GM21528 (cell line): ENCODE measurements at regions not wholly inside any gene's neighbourhood (a gene's known extent, or its start where the extent isn't known, plus 50 kb on each side); places are given as distances from the start of the nearest gene placed in this dataset.
"Not testable (repeated sequence)": the region's sequence is repeated elsewhere in the genome, so short reads cannot be mapped to it uniquely, and the experiment has no call there.

Experiments used
- ATAC-seq: cut with Tn5 transposase; IDR thresholded peaks from one replicate; pipeline ENCODE4 v1.9.1; 2021; ENCODE audit warnings: mild to moderate bottlenecking, moderate library complexity; ENCODE audit not compliant: unreplicated experiment, low FRiP score

DNA sequence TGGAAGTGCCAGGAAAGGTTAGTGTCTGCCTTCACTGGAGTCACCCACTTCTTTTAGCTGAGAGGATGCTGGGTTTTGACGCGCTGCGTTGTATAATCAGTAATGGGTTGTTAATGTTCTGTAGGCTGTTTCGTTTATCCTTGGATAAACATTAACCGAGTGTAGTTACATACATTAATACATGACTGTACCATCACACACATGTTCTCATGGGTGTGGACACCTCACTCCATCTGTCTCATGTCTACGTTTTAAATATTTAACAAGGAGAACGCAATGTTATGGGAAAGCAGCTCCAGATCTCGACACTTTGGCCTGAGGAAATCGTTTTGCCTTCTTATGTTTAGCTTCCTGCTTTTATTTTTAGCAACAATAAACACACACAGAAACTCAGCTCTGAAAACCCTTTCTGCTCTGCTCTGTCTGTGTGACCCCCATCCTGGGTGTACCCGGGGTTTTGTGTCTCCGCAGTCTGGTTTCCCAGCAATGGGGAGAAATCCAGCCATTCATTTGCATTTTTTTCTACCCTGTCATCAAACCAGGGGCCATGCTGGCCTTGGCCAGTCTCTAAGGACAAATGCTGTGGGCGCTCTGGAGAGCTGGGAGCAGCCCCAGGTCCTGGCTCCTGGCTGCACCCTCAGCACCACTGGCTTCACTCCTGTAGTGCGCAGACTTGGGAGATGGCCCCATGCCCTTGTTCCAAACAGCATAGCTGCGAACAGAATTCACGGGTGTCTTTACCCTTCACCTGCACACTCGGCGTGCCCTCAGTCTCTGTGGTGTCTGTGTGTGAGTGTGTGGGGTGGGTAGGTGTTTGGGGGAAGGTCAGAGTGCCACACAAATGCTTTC is 110.8 kb downstream of the ERMARD start:
- ATAC-seq: no peak

DNA sequence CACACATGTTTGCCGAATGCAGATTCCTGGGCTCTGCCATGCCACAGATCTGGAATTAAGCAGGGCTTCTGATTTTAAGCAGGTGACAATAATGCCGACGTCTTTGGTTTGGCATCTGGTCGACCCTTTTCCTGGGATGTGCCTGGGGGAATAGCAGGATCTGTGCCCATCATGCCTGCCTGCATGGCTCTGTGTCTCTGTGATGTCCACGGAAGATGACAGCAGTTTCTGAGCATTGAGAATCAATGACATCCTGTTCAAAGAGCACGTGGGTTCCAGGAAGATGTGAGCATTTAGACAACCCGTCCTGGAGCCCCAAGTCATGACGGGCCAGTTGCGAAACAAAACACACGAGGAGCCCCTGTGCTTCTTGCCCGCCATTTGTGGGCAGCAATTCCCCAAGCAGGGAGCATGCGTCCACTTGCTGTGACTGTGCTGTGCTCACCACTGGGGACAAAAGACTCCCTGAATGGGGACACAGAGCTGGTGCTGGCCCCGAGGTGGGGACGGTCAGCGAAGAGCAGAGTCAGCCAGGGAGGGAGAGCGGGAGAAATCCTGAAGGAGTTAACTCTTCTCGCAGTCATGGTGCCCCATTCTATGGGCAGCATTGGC is 110.1 kb downstream of the ERMARD start:
- ATAC-seq: no peak

DNA sequence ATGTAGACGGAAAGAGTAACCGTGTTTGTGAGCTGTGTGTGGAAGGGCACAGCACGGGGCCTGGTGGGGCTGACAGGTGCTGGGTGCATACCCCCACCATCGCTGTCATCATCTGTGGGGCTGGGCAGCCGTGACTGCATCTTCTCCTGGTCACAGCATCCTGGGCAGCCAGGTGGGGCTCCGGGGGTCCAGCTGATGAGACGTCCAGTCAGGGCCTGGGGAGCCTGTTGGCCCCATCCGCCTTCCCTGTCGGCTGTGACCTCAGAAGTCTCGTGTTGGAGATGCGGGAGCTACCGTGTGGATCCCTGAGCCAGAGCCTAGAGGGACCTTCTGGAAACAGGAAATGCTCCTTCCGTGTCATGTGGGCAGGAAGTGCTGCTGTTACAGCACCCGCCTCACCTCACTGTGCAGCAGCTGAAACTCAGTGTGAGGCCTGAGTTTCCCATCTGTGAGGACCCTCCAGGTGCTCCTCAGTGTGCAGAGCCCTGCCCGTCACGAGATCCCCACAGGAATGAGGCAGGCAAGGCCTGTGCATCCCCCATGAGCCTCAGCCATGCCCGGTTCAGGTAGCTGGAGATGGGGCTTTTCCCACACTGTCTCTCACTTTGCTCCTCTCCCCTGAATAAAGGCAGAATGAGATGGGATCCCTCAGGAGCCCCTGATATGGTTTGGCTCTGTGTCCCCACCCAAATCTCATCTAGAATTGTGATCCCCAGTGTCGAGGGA is 108.7 kb downstream of the ERMARD start:
- no peak for ATAC-seq

DNA sequence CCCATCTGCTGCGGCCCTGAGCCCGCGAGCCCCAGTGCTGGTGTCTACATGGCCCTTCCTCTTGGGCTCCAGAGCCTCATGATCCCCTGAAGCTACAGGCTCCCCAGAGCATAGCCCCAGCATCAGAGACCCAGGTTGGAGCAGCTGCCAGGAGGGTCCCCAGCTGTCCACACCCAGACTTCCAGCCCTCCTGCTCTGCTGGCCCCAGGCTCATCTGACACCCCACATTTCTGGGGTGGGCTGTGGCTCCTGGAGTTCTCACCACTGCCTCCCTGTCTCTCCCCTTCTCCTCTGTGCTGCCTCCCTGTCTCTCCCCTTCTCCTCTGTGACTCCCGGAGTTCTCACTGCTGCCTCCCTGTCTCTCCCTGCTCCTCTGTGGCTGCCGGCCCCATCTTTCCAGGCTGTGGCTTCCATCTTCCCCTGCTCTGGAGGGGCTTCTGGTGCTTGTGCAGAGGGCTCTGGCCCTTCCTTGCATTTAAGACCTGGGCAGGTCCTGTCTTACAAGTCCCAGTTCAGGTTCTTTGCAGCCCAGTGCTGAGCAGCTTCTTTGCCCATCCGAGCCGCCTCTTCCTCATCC is 108.1 kb downstream of the ERMARD start:
- ATAC-seq: no peak

DNA sequence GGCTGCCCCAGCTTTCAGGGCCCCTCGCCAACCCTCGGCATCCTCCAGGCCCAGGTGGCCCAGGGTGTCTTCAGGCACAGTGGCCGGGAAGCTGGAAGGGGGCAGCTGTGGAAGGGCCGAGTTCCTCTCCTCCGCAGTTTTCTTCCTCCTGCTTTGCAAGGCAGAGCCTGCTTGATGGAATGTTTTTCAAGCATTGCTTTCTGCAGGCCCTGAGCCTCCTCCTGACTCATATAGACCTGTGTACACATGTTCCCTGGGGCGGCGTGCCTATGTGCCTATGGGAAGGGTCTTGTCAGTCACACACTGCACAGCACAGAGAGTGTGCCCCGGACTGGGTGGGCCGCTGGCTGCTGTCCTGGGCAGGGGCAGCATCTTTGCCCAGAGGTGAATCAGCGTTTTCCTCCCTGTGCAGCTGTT is 107.5 kb downstream of the ERMARD start:
- no peak for ATAC-seq

DNA sequence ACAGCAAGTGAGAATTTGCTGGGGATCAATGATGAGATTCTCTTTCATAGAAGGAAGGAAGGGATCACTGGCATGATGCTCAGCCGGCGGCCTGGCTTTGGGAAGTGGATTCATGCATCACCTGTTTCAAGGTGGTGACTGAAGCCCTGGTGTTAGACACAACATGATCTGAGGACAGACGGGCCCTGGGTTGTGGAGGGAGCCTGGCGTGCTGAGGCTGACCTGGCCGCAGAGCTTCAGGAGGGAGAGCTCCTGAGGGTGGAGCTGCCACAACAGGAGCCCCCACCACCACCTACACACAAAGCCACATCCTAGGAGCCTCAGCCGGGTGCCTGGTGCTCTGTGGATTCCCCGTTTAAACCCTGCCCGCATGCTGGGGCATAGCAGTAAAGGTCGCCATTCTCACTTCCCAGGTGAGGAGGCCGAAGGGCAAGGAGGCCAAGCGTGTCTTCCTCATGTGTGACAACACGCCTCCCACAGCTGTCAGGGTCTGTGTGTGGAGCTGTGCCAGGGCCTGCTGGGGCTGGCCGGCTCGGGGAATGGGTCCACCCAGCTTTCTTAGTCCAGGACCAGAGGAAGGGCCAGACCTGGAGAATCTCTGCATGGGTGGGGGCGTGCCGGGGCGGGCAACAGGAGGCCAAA is 107.0 kb downstream of the ERMARD start:
- no peak for ATAC-seq

DNA sequence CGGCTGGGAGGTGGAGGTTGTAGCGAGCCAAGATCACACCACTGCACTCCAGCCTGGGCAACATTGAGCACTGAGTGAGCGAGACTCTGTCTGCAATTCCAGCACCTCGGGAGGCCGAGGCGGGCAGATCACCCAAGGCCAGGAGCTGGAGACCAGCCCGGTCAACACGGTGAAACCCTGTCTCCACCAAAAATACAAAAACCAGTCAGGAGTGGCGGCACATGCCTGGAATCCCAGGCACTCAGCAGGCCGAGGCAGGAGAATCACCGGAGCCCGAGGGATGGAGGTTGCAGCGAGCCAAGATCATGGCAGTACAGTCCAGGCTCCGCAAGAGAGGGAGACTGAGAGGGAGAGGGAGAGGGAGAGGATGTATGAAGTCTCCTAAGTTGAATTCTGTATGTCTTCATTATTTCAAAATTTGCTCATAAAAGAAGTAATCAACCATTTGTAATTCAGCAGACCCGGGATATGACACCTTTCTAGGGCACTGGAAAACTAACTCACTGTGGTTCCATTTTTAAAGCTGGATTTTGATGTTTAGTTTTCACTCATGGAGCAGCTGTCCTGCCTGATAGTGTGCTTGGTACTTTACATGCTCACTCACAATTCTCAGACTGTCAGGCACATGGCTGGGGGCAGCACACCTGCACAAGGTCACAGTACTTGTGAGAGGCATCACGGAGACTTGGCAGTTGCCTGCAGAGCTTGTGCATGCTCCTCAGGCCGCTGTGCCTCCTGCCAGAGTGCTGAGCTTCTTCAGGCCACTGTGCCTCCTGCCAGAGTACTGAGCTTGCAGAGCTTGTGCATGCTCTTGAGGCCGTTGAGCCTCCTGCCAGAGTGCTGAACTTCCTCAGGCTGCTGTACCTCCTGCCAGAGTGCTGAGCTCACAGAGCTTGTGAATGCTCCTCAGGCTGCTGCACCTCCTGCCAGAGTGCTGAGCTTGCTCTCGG is 106.2 kb downstream of the ERMARD start:
- no peak for ATAC-seq

DNA sequence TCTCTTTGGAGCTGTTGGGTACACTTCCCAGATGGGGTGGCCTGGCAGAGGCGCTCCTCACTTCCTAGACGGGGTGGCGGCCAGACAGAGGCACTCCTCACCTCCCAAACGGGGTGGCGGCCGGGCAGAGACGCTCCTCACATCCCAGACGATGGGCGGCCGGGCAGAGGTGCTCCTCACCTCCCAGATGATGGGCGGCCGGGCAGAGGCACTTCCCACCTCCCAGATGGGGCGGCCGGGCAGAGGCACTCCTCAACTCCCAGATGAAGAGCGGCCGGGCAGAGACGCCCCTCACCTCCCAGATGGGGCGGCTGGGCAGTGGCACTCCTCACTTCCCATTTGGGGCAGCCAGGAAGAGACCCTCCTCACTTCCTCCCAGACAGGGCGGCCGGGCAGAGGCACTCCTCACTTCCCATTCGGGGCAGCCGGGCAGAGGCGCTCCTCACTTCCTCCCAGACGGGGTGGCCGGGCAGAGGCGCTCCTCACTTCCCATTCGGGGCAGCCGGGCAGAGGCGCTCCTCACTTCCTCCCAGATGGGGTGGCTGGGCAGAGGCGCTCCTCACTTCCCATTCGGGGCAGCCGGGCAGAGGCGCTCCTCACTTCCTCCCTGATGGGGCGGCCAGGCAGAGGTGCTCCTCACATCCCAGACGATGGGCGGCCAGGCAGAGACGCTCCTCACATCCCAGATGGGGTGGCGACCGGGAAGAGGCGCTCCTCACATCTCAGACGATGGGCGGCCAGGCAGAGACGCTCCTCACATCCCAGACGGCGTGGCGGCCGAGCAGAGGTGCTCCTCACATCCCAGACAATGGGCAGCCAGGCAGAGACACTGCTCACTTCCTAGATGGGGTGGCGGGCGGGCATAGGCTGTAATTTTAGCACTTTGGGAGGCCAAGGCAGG is 105.3 kb downstream of the ERMARD start:
- ATAC-seq: not testable (repeated sequence)

DNA sequence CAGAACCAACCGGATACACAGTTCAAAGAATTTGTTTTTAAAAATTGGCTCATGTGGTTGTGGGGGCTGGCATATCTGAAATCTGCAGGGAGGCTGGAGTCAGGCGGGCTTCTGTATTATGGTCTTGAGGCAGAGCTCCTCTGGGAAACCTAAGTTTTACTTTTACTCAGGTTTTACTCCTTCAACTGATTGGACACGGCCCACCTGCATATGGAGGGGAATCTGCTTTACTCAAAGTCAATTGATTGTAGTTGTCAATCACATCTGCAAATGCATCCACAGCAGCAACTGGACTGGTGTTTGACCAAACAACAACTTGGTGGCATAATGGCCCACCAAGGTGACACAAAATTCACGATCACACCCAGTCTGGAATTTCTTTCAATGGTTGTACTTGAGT is 103.4 kb downstream of the ERMARD start:
- no peak for ATAC-seq

DNA sequence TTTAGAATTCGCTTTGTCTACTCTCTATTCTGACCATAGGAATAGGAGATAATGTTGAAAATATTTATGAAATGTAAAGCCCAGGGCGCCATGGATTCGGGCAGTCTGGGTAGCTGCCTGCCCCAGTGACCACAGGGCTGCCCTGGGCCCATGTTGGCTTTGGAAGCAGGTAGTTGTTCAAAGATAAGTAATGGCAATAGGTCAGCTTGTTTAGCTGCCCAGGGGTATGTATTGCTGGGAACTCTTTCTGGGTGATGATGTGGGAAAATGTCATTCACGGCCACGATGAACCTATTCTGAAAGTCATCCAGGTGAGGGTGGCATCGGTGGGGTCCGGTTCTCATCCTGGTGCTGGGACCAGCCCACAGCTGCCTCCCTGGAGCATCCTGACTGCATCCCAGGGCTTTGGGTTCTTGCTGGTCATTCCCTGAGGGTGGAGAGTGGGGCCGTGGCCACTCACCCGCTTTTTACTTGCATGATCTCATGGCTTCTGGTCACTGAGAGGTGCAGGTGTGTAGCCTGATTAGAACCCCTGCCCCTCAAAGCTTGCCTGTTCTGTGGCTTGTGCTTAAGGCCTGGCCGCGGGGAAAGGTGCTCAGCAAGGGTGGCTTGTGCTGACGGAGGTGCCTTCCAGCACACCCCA is 102.8 kb downstream of the ERMARD start:
- ATAC-seq: no peak

DNA sequence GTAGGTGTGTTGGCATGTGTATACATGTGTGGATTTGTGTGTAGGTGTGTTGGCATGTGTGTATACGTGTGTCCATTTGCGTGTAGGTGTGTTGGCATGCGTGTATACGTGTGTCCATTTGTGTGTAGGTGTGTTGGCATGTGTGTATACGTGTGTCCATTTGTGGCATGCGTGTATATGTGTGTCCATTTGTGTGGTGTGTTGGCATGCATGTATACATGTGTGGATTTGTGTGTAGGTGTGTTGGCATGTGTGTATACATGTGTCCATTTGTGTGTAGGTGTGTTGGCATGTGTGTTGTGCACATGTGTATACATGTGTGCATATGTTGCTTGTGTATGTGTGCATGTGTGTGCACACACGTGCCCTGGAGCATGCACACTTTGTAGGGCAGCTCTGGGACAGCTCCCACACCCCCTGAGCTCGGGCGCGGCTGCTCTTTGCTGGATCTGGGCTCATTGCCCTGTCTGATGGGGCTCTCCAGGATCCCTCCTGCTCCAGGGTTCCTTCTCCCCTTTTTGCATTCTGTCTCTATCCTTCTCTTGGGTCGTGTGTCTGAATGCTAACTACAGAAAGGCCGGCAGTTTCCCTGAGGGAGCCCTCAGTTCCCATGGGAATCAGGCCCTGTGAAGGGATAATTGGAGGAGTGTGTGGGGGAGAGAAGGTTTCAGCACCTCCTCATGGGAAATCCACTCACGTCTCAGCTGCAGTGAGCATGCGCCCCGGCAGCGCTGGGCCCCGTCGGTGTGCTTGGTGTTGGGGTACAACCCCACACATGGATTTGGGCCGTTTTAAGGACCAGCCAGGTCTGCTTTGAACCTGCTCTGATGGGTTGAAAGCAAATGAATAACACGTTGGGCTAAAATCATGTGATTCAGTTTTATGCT is 102.0 kb downstream of the ERMARD start:
- no peak for ATAC-seq

DNA sequence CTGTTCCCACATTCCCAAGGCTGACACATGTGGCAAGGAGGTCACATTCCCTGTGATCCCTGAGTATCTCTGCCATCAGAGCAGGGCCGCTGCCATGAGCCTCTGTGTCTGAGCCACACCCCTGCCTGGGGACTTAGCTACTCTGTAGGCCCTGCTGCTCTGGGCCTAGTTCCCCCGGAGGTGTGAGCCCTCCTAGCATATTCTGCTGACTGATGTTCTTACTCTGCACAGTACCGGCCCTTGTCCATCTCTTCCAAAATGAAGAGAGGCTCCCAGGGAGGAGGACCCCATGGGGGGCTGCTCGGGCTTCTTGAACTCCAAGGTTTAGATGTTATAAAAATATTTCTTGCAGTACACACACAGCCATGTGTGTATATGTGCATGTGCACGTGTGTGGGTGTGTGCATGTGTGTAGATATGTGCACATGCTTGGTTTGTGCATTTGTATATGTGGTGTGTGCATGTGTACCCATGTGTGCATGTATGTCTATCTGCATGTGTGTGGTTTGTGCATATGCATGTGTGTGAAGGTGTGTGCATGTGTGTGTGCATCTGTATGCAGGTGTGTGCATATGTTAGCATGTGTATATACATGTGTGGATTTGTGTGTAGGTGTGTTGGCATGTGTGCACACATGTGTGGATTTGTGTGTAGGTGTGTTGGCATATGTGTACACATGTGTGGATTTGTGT is 101.2 kb downstream of the ERMARD start:
- ATAC-seq: no peak

DNA sequence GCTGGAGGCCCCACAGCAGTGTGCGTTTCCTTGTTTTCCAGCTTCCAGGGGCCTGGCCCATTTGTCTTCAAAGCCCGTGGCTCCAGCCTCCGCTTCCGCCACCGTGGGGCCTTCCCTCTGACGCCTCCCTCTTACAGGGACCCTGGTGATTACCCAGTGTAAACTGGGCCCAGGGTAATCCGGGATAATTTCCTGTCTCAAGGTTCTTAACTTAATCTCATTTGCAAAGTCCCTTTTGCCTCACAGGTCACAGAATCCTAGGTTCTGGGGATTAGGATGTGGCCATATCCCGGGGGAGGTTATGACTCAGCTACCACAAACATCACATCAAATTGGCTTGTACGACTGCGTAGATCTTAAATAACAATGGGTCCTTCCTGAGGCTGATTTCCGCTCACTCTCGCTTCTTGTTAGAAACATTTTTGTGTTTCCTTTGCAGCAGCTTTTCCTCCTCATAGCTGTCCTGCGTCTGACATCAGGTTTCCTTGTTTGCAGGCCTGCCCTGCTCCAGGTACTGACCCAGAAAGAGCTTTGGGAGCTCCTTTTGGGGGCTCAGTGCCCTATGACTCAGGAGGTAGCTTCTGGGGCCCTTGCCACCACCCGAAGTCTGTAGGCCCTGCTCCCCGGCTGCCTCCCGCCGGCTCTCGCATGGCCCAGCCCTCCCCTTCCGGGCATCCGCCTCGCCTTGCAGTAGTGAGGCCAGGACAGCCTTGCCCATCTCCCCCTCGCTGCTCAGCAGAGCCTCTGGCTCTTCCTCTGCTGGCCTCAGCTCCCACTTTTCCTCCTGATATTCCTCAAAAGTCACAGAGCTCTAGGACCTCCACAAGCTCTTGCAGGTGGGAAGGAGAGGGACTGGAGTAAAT is 100.5 kb downstream of the ERMARD start:
- no peak for ATAC-seq

DNA sequence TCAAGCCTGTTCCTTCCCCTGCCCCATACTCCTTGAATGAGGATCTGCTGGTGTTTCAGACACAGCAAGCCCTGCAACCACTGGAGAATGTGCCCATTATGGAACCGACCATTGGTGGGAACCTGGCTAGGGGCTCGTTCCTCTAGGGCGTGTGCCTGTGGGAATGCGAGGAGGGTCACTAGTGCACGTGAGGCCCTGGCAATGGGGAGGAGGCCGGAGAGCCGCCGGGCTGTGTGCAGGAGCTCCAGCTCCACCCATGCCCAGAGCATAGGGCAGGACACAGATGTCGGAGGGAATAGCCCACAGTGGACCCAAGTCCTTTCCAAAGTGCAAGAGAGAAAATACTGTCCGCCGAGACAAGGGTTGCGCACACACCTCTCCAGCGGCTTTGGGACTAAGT is 99.3 kb downstream of the ERMARD start:
- ATAC-seq: no peak

DNA sequence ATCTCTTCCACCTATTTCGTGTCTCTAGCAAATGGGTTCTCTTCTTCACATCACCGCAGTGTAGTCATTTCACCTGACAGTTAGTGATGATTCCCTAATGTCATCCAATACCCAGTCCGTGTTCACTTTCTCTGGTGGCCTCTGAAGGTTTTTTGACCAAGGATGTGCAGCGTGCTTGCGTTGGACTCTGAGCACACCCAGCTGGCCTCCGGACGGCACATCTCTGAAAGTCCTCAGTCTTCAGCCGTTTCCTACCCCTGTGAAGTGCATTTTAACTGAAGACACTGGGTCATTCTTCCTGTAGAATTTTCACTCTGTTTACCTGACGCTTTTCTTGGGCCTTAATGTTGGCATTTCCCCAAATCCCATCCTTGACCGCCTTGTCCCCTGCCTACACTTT is 98.7 kb downstream of the ERMARD start:
- no peak for ATAC-seq

DNA sequence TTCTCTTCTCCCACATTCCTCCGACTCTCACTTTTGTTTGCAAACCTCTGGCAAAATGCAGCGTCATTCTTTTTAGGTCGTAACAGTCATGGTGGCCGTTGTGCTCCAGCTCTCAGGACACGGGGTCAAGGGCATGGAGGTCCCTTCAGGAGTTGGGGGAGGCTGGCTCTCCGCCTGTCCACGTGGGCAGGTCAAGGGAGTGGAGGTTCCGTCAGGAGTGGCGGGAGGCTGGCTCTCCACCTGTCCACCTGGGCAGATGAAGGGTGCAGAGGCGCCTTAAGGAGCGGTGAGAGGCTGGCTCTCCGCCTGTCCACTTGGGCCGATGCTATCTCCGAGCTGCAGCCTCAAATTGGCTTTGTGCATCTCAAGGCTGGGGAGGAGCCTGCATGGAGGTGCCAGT is 98.0 kb downstream of the ERMARD start:
- ATAC-seq: no peak
